Stomach (tissue), 8 donors: ENCODE measurements at regions not wholly inside any gene's neighbourhood (a gene's known extent, or its start where the extent isn't known, plus 50 kb on each side); places are given as distances from the start of the nearest gene placed in this dataset.

Experiments used
- DNase-seq, 2 donors: peaks; one replicate each; pipeline versions ENCODE4 v3.0.0 to v3.0.0-alpha.2; 2013 to 2019
- H3K27ac ChIP-seq, 5 donors: fragments of 200-600 bp in 4 of 5; sonication (generic) in 4 of 5; one replicate each; pipeline ENCODE4 v1.5.1; 2013 to 2019; ENCODE audit warnings: mild to moderate bottlenecking in 1 of 5, moderate library complexity in 1 of 5
- H3K27me3 ChIP-seq, 3 donors: fragments of 200-600 bp; sonication (generic); one replicate each; pipeline ENCODE4 v1.5.1; 2017 to 2019; ENCODE audit warnings: mixed run types in 1 of 3
- H3K36me3 ChIP-seq, 4 donors: fragments of 200-600 bp; sonication (generic); 1 replicate in 3 of 4; 2 replicates in 1 of 4; pipeline ENCODE4 v1.5.1; 2016 to 2019
- H3K4me1 ChIP-seq, 4 donors: fragments of 200-600 bp; sonication (generic); one replicate each; pipeline ENCODE4 v1.5.1; 2016 to 2019
- H3K4me3 ChIP-seq, 4 donors: fragments of 200-600 bp; sonication (generic) in 3 of 4; one replicate each; pipeline ENCODE4 v1.5.1; 2016 to 2019; ENCODE audit warnings: mild to moderate bottlenecking in 1 of 4
- H3K9me3 ChIP-seq, 4 donors: fragments of 200-600 bp; sonication (generic); one replicate each; pipeline ENCODE4 v1.5.1; 2016 to 2019
- EP300 ChIP-seq: sonication (generic); formaldehyde crosslinking; IDR thresholded peaks from one replicate; pipeline ENCODE4 v1.6.1; 2017; ENCODE audit warnings: antibody characterized with exemption
- POLR2AphosphoS5 ChIP-seq, 3 donors: sonication (generic); formaldehyde crosslinking; IDR thresholded peaks; one replicate each; pipeline ENCODE4 v1.6.1; 2016; ENCODE audit warnings: antibody characterized with exemption in 3 of 3
- WGBS, 5 donors: extraction: QIAGEN DNeasy Blood & Tissue Kit in 3 of 5; methylation state at CpG; one replicate each; pipeline versions ENCODE4 v1.1.5 to v1.1.7; 2013 to 2018; 5-methylcytosine and 5-hydroxymethylcytosine counted together
- intact Hi-C: fragments of 100-400 bp; cut with DNase I; formaldehyde crosslinking; loops from one replicate; pipeline ENCODE4 v1.15.1; 2023; ENCODE audit warnings: low total_unique reads
- TF ChIP-seq, protein P1 (sequence below), 7 experiments: fragments of 450-650 bp in 4 of 7; fragments of 200-600 bp in 3 of 7; sonication (generic) in 3 of 7; IDR thresholded peaks; one replicate each; pipeline ENCODE4 v1.5.1; 2016 to 2019; ENCODE audit warnings: antibody characterized with exemption in 7 of 7, control low read depth in 2 of 7, mild to moderate bottlenecking in 1 of 7
- donor health status: healthy with polysubstance abuse.
- donor health status: Bipolar disorder and iron deficiency.
- donor health status: healthy.

GRCh38 chr2:20106746-20107145 is 55.3 kb upstream of the LAPTM4A start:
- Histone ChIP-seq H3K4me1 (peaks cover 0 to 7% (median 4%) of the 10 kb centered on the region in 4 donors), H3K9me3 (peaks cover 0 to 12% (median 4%) of the 10 kb centered on the region in 4 donors), H3K27ac (no peak overlapping the region), H3K36me3 (no peaks in the 10 kb centered on the region), H3K27me3 (peaks cover 0 to 19% (median 0%) of the 10 kb centered on the region in 3 donors), H3K4me3 (peak overlapping the region in 3 of 4 donors; percentile 8 to 24 (median 19))
- DNase-seq, result peak in 1 of 2 donors; percentile 74
- WGBS, 5 donors, result 21 to 34% (median 25%) methylated on average over 24 to 34 of the region's 34 CpGs
- TF ChIP-seq, protein P1, sequence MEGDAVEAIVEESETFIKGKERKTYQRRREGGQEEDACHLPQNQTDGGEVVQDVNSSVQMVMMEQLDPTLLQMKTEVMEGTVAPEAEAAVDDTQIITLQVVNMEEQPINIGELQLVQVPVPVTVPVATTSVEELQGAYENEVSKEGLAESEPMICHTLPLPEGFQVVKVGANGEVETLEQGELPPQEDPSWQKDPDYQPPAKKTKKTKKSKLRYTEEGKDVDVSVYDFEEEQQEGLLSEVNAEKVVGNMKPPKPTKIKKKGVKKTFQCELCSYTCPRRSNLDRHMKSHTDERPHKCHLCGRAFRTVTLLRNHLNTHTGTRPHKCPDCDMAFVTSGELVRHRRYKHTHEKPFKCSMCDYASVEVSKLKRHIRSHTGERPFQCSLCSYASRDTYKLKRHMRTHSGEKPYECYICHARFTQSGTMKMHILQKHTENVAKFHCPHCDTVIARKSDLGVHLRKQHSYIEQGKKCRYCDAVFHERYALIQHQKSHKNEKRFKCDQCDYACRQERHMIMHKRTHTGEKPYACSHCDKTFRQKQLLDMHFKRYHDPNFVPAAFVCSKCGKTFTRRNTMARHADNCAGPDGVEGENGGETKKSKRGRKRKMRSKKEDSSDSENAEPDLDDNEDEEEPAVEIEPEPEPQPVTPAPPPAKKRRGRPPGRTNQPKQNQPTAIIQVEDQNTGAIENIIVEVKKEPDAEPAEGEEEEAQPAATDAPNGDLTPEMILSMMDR (IDR thresholded peaks at IDR 0.05), result peak in 5 of 7 experiments; percentile 18 to 42 (median 31)
- TF ChIP-seq EP300, result no peak
- TF ChIP-seq POLR2AphosphoS5 (IDR thresholded peaks at IDR 0.05), result no peak
- intact Hi-C loops, result no loop called here

DNA sequence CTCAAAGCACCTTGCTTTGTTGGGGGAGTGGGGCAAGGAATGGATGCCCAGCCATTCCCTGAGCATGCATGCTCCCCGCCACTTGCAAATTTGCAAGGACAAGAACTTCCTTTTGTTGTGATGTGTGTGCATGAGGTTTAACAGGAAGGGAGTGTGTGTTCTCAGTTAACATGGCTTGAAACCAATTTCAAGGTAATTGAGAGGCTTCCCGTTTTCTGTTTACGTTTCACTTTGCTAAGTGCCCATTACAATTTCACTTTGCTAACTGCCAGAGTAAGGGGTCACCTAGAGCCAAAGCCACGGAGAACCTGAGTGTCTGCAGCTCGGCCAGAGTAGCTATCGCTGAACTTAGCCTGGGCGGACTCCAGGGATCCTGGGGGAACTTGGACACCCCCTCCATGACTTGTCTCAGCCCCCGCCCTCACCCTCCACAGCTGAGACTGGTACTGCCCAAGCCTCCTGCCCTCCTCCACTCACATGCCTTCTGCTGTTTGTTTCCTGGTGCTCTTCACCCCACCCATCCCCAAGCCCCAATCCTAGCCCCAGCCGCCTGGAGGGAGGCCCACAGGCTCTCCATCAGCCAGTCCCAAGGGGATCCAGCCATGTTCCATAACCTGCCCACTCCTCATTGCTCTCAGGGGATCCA is 53.6 kb upstream of the LAPTM4A start:
- WGBS, 5 donors, result 28 to 51% (median 38%) methylated on average over 9 of the region's 9 CpGs
- peaks cover 0 to 7% (median 4%) of the 10 kb centered on the region in 4 donors for H3K4me1 ChIP-seq
- peak overlapping the region in 1 of 5 donors; percentile 65 for H3K27ac ChIP-seq
- H3K36me3 ChIP-seq, result no peaks in the 10 kb centered on the region
- H3K9me3 ChIP-seq, result peaks cover 0 to 9% (median 6%) of the 10 kb centered on the region in 4 donors
- intact Hi-C loops, result no loop called here
- TF ChIP-seq EP300, result no peak
- TF ChIP-seq POLR2AphosphoS5 (IDR thresholded peaks at IDR 0.05), result no peak
- TF ChIP-seq, protein P1 (IDR thresholded peaks at IDR 0.05), result no peak
- DNase-seq, result peak in 1 of 2 donors; percentile 36
- peaks cover 0 to 19% (median 0%) of the 10 kb centered on the region in 3 donors for H3K27me3 ChIP-seq
- no peak overlapping the region for H3K4me3 ChIP-seq

DNA sequence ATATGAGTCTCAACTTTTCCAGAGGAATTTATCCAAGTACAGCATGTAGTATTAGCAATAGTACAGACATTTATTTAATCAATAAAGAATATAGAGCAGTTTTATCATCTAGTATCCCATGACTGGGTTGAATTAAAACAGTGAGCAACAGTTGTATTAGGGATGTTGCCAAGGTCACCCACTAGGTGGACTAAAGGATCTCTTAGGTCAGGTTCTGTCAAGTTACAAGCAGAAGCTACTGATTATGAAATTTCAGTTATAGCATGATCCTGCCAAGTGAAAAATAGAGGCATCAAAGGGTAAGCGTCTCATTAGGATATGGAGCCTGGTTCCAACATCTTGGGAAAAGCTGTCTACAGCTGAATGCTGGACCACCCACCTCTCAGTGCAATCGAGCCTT is 52.1 kb upstream of the LAPTM4A start:
- no peak overlapping the region for H3K4me3 ChIP-seq
- TF ChIP-seq, protein P1 (IDR thresholded peaks at IDR 0.05), result peak in 1 of 7 experiments; percentile 12
- no peak for TF ChIP-seq EP300
- intact Hi-C loops, result no loop called here
- H3K9me3 ChIP-seq, result peaks cover 0 to 9% (median 6%) of the 10 kb centered on the region in 4 donors
- no peak overlapping the region for H3K27ac ChIP-seq
- DNase-seq, result no peak
- H3K4me1 ChIP-seq, result peaks cover 0 to 7% (median 4%) of the 10 kb centered on the region in 4 donors
- H3K27me3 ChIP-seq, result peaks cover 0 to 19% (median 0%) of the 10 kb centered on the region in 3 donors
- no peaks in the 10 kb centered on the region for H3K36me3 ChIP-seq
- 69 to 92% (median 82%) methylated on average over 2 of the region's 2 CpGs for WGBS, 5 donors
